ENCODE measurements at regions not wholly inside any gene's neighbourhood (a gene's known extent, or its start where the extent isn't known, plus 50 kb on each side); places are given as distances from the start of the nearest gene placed in this dataset.
"Not testable (repeated sequence)": the region's sequence is repeated elsewhere in the genome, so short reads cannot be mapped to it uniquely, and the experiment has no call there.

GRCh38 chr5:177671755-177672690 lies 72.1 kb downstream of the B4GALT7 start:
- TF ChIP-seq CTCF (IDR thresholded peaks at IDR 0.05; ENCODE audit: insufficient read depth, low read length, poor library complexity, severe bottlenecking); EZH2phosphoT487 (conservative IDR thresholded peaks at IDR 0.05; ENCODE audit: low read length): not testable (repeated sequence)

Measured in SU-DHL-6 (cell line).